Neuronal stem cell (in vitro differentiated cells): ENCODE measurements at regions not wholly inside any gene's neighbourhood (a gene's known extent, or its start where the extent isn't known, plus 50 kb on each side); places are given as distances from the start of the nearest gene placed in this dataset.

Experiments used
- DNase-seq: peaks from one replicate; pipeline ENCODE4 v3.0.0-alpha.2; 2013; ENCODE audit warnings: low spot score
- H2AFZ ChIP-seq: one replicate; pipeline ENCODE4 v1.6.1; 2013; ENCODE audit warnings: mild to moderate bottlenecking, low read length, inconsistent platforms
- H2AK5ac ChIP-seq: 2 replicates; pipeline ENCODE4 v1.6.1; 2013; ENCODE audit warnings: low read depth, mild to moderate bottlenecking, inconsistent platforms, low read length, moderate library complexity, mixed read lengths
- H2BK120ac ChIP-seq: 2 replicates; pipeline ENCODE4 v1.6.1; 2013; ENCODE audit warnings: low read depth, mild to moderate bottlenecking, inconsistent platforms, low read length, moderate library complexity, mixed read lengths
- H2BK12ac ChIP-seq: one replicate; pipeline ENCODE4 v1.6.1; 2013; ENCODE audit warnings: low read length, inconsistent platforms
- H2BK15ac ChIP-seq: 2 replicates; pipeline ENCODE4 v1.6.1; 2013; ENCODE audit warnings: mild to moderate bottlenecking, low read length, inconsistent platforms, mixed read lengths
- H2BK5ac ChIP-seq: one replicate; pipeline ENCODE4 v1.6.1; 2013; ENCODE audit warnings: inconsistent platforms, mild to moderate bottlenecking, low read length, moderate library complexity
- H3K14ac ChIP-seq: one replicate; pipeline ENCODE4 v1.6.1; 2013; ENCODE audit warnings: low read length, inconsistent platforms
- H3K18ac ChIP-seq: 2 replicates; pipeline ENCODE4 v1.6.1; 2013; ENCODE audit warnings: low read length, inconsistent platforms
- H3K23ac ChIP-seq: 2 replicates; pipeline ENCODE4 v1.6.1; 2013; ENCODE audit warnings: low read depth, mild to moderate bottlenecking, mixed read lengths, low read length, inconsistent platforms; ENCODE audit not compliant: poor library complexity
- H3K27ac ChIP-seq: replicated peaks from 3 replicates; pipeline ENCODE4 v1.5.1; 2013; ENCODE audit warnings: low read length, inconsistent platforms
- H3K27me3 ChIP-seq, 3 experiments: 2 replicates each; pipeline ENCODE4 v1.6.1; 2013; ENCODE audit warnings: low read length in 3 of 3, mild to moderate bottlenecking in 2 of 3, inconsistent platforms in 1 of 3, low read depth in 1 of 3, mixed read lengths in 1 of 3, moderate library complexity in 1 of 3; ENCODE audit not compliant: control insufficient read depth in 3 of 3, insufficient read depth in 3 of 3
- H3K36me3 ChIP-seq, 2 donors: replicated peaks in 1 of 2; 2 replicates each; pipeline ENCODE4 v1.6.1; 2013; ENCODE audit warnings: low read length in 2 of 2; ENCODE audit not compliant: control insufficient read depth in 2 of 2, insufficient read depth in 2 of 2
- H3K4ac ChIP-seq: 2 replicates; pipeline ENCODE4 v1.6.1; 2013; ENCODE audit warnings: inconsistent platforms, mild to moderate bottlenecking, low read length, moderate library complexity
- H3K4me1 ChIP-seq, 2 donors: 1 replicate in 1 of 2; 2 replicates in 1 of 2; pipeline ENCODE4 v1.6.1; 2013; ENCODE audit warnings: low read length in 2 of 2, low read depth in 1 of 2; ENCODE audit not compliant: control insufficient read depth in 2 of 2, insufficient read depth in 1 of 2
- H3K4me2 ChIP-seq: one replicate; pipeline ENCODE4 v1.6.1; 2013; ENCODE audit warnings: mild to moderate bottlenecking, low read length, inconsistent platforms; ENCODE audit not compliant: insufficient read depth, poor library complexity, severe bottlenecking
- H3K4me3 ChIP-seq, 2 donors: 2 replicates each; pipeline ENCODE4 v1.5.1; 2013; ENCODE audit warnings: low read length in 2 of 2, mild to moderate bottlenecking in 2 of 2, inconsistent platforms in 1 of 2, moderate library complexity in 1 of 2
- H3K79me1 ChIP-seq: one replicate; pipeline ENCODE4 v1.6.1; 2013; ENCODE audit warnings: low read depth, mild to moderate bottlenecking, inconsistent platforms, low read length, moderate library complexity
- H3K9ac ChIP-seq: one replicate; pipeline ENCODE4 v1.6.1; 2013; ENCODE audit warnings: mild to moderate bottlenecking, low read depth, low read length, inconsistent platforms; ENCODE audit not compliant: poor library complexity
- H3K9me3 ChIP-seq, 2 donors: replicated peaks in 1 of 2; 2 replicates each; pipeline versions ENCODE3 to v1.6.1; 2013; ENCODE audit warnings: low read length in 2 of 2, mild to moderate bottlenecking in 2 of 2, inconsistent platforms in 1 of 2, low read depth in 1 of 2, mixed read lengths in 1 of 2, moderate library complexity in 1 of 2; ENCODE audit not compliant: control insufficient read depth in 2 of 2, insufficient read depth in 1 of 2
- H4K8ac ChIP-seq: one replicate; pipeline ENCODE4 v1.6.1; 2013; ENCODE audit warnings: low read depth, mild to moderate bottlenecking, inconsistent platforms, low read length, moderate library complexity
- H4K91ac ChIP-seq: one replicate; pipeline ENCODE4 v1.6.1; 2013; ENCODE audit warnings: low read length, low read depth, mild to moderate bottlenecking, inconsistent platforms; ENCODE audit not compliant: poor library complexity
- WGBS, 2 donors: extraction: QIAGEN DNeasy Blood & Tissue Kit; methylation state at CpG; one replicate each; pipeline ENCODE4 v1.1.7; 2013; ENCODE audit warnings: missing lambda C conversion rate in 2 of 2, mixed read lengths in 1 of 2; ENCODE audit not compliant: insufficient read length in 2 of 2, insufficient replicate concordance in 1 of 2; ENCODE audit errors: extremely low coverage in 2 of 2; 5-methylcytosine and 5-hydroxymethylcytosine counted together

GRCh38 chr12:91744597-91744996 is 401.0 kb downstream of the BTG1 start:
- Histone ChIP-seq H3K4ac (no peak overlapping the region), H2BK120ac (no peak overlapping the region), H3K36me3 (no peaks in the 10 kb centered on the region), H4K8ac (no peak overlapping the region), H3K18ac (no peak overlapping the region), H3K9ac (no peak overlapping the region), H2AFZ (peak overlapping the region; percentile 25), H3K79me1 (no peaks in the 10 kb centered on the region), H3K27ac (no peak overlapping the region), H2BK5ac (no peak overlapping the region), H3K14ac (no peak overlapping the region), H3K4me2 (no peak overlapping the region), H3K9me3 (no peaks in the 10 kb centered on the region), H4K91ac (no peak overlapping the region), H3K23ac (no peak overlapping the region), H2BK12ac (no peak overlapping the region), H3K27me3 (no peaks in the 10 kb centered on the region), H2BK15ac (no peak overlapping the region), H3K4me3 (no peak overlapping the region), H2AK5ac (no peak overlapping the region), H3K4me1 (peaks cover 7 to 8% of the 10 kb centered on the region in 2 donors)
- no CpG with 5 or more reads among the region's 2 CpGs for WGBS, 2 donors
- no peak for DNase-seq

GRCh38 chr12:91743704-91744321 is 401.8 kb downstream of the BTG1 start:
- Histone ChIP-seq H3K27me3 (no peaks in the 10 kb centered on the region), H2BK12ac (no peak overlapping the region), H2AFZ (no peak overlapping the region), H3K14ac (no peak overlapping the region), H2BK120ac (no peak overlapping the region), H4K8ac (no peak overlapping the region), H3K18ac (peak overlapping the region; percentile 40), H3K36me3 (no peaks in the 10 kb centered on the region), H3K9me3 (no peaks in the 10 kb centered on the region), H3K4me3 (no peak overlapping the region), H3K4ac (no peak overlapping the region), H3K4me2 (no peak overlapping the region), H3K9ac (no peak overlapping the region), H2BK5ac (no peak overlapping the region), H3K4me1 (peaks cover 7 to 8% of the 10 kb centered on the region in 2 donors), H2BK15ac (no peak overlapping the region), H3K23ac (no peak overlapping the region), H4K91ac (no peak overlapping the region), H3K79me1 (no peaks in the 10 kb centered on the region), H3K27ac (peak overlapping the region; percentile 44), H2AK5ac (no peak overlapping the region)
- no CpG with 5 or more reads among the region's 7 CpGs for WGBS, 2 donors
- no peak for DNase-seq

- H2BK5ac ChIP-seq: no peak overlapping the region
- no peaks in the 10 kb centered on the region for H3K9me3 ChIP-seq
- no CpG with 5 or more reads among the region's 5 CpGs for WGBS, 2 donors
- H3K23ac ChIP-seq: no peak overlapping the region
- no peak overlapping the region for H4K91ac ChIP-seq
- no peak overlapping the region for H3K4me2 ChIP-seq
- H3K79me1 ChIP-seq: no peaks in the 10 kb centered on the region
- peak overlapping the region; percentile 44 for H3K27ac ChIP-seq
- no peak overlapping the region for H3K4me3 ChIP-seq
- H3K14ac ChIP-seq: no peak overlapping the region
- H2BK120ac ChIP-seq: no peak overlapping the region
- H4K8ac ChIP-seq: no peak overlapping the region
- H2BK12ac ChIP-seq: no peak overlapping the region
- no peak overlapping the region for H2AK5ac ChIP-seq
- H3K18ac ChIP-seq: no peak overlapping the region
- peaks cover 7 to 8% of the 10 kb centered on the region in 2 donors for H3K4me1 ChIP-seq
- no peaks in the 10 kb centered on the region for H3K27me3 ChIP-seq
- no peak overlapping the region for H3K9ac ChIP-seq
- DNase-seq: no peak
- no peak overlapping the region for H3K4ac ChIP-seq
- no peak overlapping the region for H2BK15ac ChIP-seq
- H2AFZ ChIP-seq: no peak overlapping the region
- no peaks in the 10 kb centered on the region for H3K36me3 ChIP-seq
Observed at GRCh38 chr12:91743280-91743679, 402.4 kb downstream of the BTG1 start.

- no peak overlapping the region for H2BK12ac ChIP-seq
- no peak overlapping the region for H3K23ac ChIP-seq
- peaks cover 7 to 8% of the 10 kb centered on the region in 2 donors for H3K4me1 ChIP-seq
- no peak overlapping the region for H2AFZ ChIP-seq
- no peak overlapping the region for H3K4me2 ChIP-seq
- no peaks in the 10 kb centered on the region for H3K27me3 ChIP-seq
- no peak overlapping the region for H4K8ac ChIP-seq
- no peak overlapping the region for H3K18ac ChIP-seq
- H2BK15ac ChIP-seq: no peak overlapping the region
- no peak overlapping the region for H3K4ac ChIP-seq
- no peak overlapping the region for H2AK5ac ChIP-seq
- DNase-seq: no peak
- no peak overlapping the region for H3K14ac ChIP-seq
- no peak overlapping the region for H3K4me3 ChIP-seq
- no peak overlapping the region for H2BK5ac ChIP-seq
- H3K36me3 ChIP-seq: no peaks in the 10 kb centered on the region
- no peaks in the 10 kb centered on the region for H3K79me1 ChIP-seq
- no CpG with 5 or more reads among the region's 2 CpGs for WGBS, 2 donors
- no peak overlapping the region for H2BK120ac ChIP-seq
- no peaks in the 10 kb centered on the region for H3K9me3 ChIP-seq
- H4K91ac ChIP-seq: no peak overlapping the region
- no peak overlapping the region for H3K9ac ChIP-seq
- H3K27ac ChIP-seq: no peak overlapping the region
Observed at GRCh38 chr12:91741932-91742331, 403.7 kb downstream of the BTG1 start.
